SK-N-SH (cell line): ENCODE measurements at regions not wholly inside any gene's neighbourhood (a gene's known extent, or its start where the extent isn't known, plus 50 kb on each side); places are given as distances from the start of the nearest gene placed in this dataset.

Experiments used
- CTCF ChIA-PET: fragments of 300-600, 350-600 bp; formaldehyde crosslinking; extraction: SDS; loops from one replicate; lab custom pipeline; 2021; lab: Yijun Ruan, JAX
- POLR2A ChIA-PET: fragments of 350-600 bp; sonication (Branson Sonifier 250); formaldehyde crosslinking; extraction: SDS; loops from one replicate; lab custom pipeline; 2020; ENCODE audit warnings: antibody characterized with exemption, inconsistent platforms; lab: Yijun Ruan, JAX
- DNase-seq: peaks from one replicate; pipeline ENCODE4 v3.0.0; 2012
- H2AFZ ChIP-seq: fragments of 200-600 bp; sonication (generic); 2 replicates; pipeline ENCODE4 v1.8.1; 2016; ENCODE audit warnings: antibody characterized with exemption, mild to moderate bottlenecking, low read depth
- H3F3A ChIP-seq: fragments of 200-600 bp; sonication (generic); replicated peaks from 2 replicates; pipeline ENCODE3; 2016; ENCODE audit warnings: antibody characterized with exemption, mild to moderate bottlenecking; ENCODE audit not compliant: insufficient read depth
- H3K27ac ChIP-seq, 2 experiments: fragments of 200-500 bp in 1 of 2; fragments of 200-600 bp in 1 of 2; sonication (Bioruptor generic) in 1 of 2; sonication (generic), shearing (Covaris generic) in 1 of 2; 2 replicates each; pipeline versions ENCODE4 v1.5.1 to v1.6.1; 2014 to 2016; ENCODE audit warnings: low read depth in 2 of 2, inconsistent platforms in 1 of 2, low read length in 1 of 2, mild to moderate bottlenecking in 1 of 2, mixed read lengths in 1 of 2
- H3K27me3 ChIP-seq: fragments of 200-600 bp; sonication (generic), shearing (Covaris generic); 2 replicates; pipeline ENCODE4 v1.6.1; 2016; ENCODE audit warnings: mixed run types; ENCODE audit not compliant: insufficient read depth
- H3K36me3 ChIP-seq, 2 experiments: fragments of 200-500 bp in 1 of 2; fragments of 200-600 bp in 1 of 2; sonication (Bioruptor generic) in 1 of 2; sonication (generic) in 1 of 2; replicated peaks in 1 of 2; 2 replicates each; pipeline versions ENCODE3 to v1.5.1; 2014 to 2016; ENCODE audit warnings: low read length in 1 of 2, mild to moderate bottlenecking in 1 of 2; ENCODE audit not compliant: insufficient read depth in 2 of 2, control insufficient read depth in 1 of 2
- H3K4me1 ChIP-seq, 2 experiments: fragments of 200-500 bp in 1 of 2; fragments of 200-600 bp in 1 of 2; sonication (Bioruptor generic) in 1 of 2; sonication (generic), shearing (Covaris generic) in 1 of 2; 2 replicates each; pipeline versions ENCODE4 v1.5.1 to v1.6.1; 2014 to 2016; ENCODE audit warnings: low read depth in 1 of 2, low read length in 1 of 2, mixed run types in 1 of 2; ENCODE audit not compliant: insufficient read depth in 2 of 2, control insufficient read depth in 1 of 2
- H3K4me2 ChIP-seq: fragments of 200-600 bp; sonication (generic), shearing (Covaris generic); 2 replicates; pipeline ENCODE4 v1.6.1; 2017; ENCODE audit warnings: mixed run types
- H3K4me3 ChIP-seq, 2 experiments: fragments of 200-500 bp in 1 of 2; fragments of 200-600 bp in 1 of 2; sonication (Bioruptor generic) in 1 of 2; sonication (generic), shearing (Covaris generic) in 1 of 2; 2 replicates each; pipeline versions ENCODE4 v1.5.1 to v1.8.1; 2014 to 2016; ENCODE audit warnings: low read depth in 2 of 2, inconsistent platforms in 1 of 2, low read length in 1 of 2, mild to moderate bottlenecking in 1 of 2, mixed read lengths in 1 of 2, moderate library complexity in 1 of 2
- H3K79me2 ChIP-seq: fragments of 200-600 bp; sonication (generic); 2 replicates; pipeline ENCODE4 v1.8.1; 2017; ENCODE audit warnings: mild to moderate bottlenecking; ENCODE audit not compliant: insufficient read depth
- H3K9ac ChIP-seq: fragments of 200-600 bp; sonication (generic); 2 replicates; pipeline ENCODE4 v1.6.1; 2017; ENCODE audit warnings: mixed run types
- H3K9me2 ChIP-seq: fragments of 200-600 bp; sonication (generic); 2 replicates; pipeline ENCODE4 v1.6.1; 2017; ENCODE audit warnings: mixed run types
- H3K9me3 ChIP-seq: fragments of 200-600 bp; sonication (generic); 2 replicates; pipeline ENCODE4 v1.6.1; 2017; ENCODE audit warnings: mixed run types, mild to moderate bottlenecking, moderate library complexity
- H4K20me1 ChIP-seq: fragments of 200-600 bp; sonication (generic); 2 replicates; pipeline ENCODE4 v1.6.1; 2017; ENCODE audit warnings: mild to moderate bottlenecking, mixed run types; ENCODE audit not compliant: insufficient read depth
- ELF1 ChIP-seq: IDR thresholded peaks from 2 replicates; pipeline ENCODE4 v1.4.0; 2012
- EP300 ChIP-seq, 2 experiments: IDR thresholded peaks; 2 replicates each; pipeline versions ENCODE4 v1.4.0 to v1.6.1; 2012; ENCODE audit warnings: borderline replicate concordance in 1 of 2, low read depth in 1 of 2, low read length in 1 of 2
- FOXM1 ChIP-seq: IDR thresholded peaks from 2 replicates; pipeline ENCODE4 v1.4.0; 2012; ENCODE audit warnings: low read depth, mild to moderate bottlenecking
- GATA2 ChIP-seq: sonication (generic); formaldehyde crosslinking; IDR thresholded peaks from 2 replicates; pipeline ENCODE4 v1.5.0; 2020; ENCODE audit warnings: mild to moderate bottlenecking, missing genetic modification reagents
- IRF3 ChIP-seq: fragments of 150-350 bp; IDR thresholded peaks from 2 replicates; pipeline ENCODE4 v1.6.1; 2016; ENCODE audit warnings: mild to moderate bottlenecking, low read depth, low read length
- JUND ChIP-seq: IDR thresholded peaks from 2 replicates; pipeline ENCODE4 v1.4.0; 2012
- MAX ChIP-seq: IDR thresholded peaks from 2 replicates; pipeline ENCODE4 v1.4.0; 2012; ENCODE audit warnings: low read depth
- MEF2A ChIP-seq: IDR thresholded peaks from 2 replicates; pipeline ENCODE4 v1.4.0; 2012; ENCODE audit warnings: low read depth, borderline replicate concordance
- MXI1 ChIP-seq: IDR thresholded peaks from 2 replicates; pipeline ENCODE4 v1.6.1; 2012; ENCODE audit warnings: mild to moderate bottlenecking, low read depth, low read length, improper control_type of control experiment
- NFIC ChIP-seq: IDR thresholded peaks from 2 replicates; pipeline ENCODE4 v1.4.0; 2012; ENCODE audit warnings: borderline replicate concordance
- NRF1 ChIP-seq: IDR thresholded peaks from 2 replicates; pipeline ENCODE4 v1.6.1; 2012; ENCODE audit warnings: low read depth, mild to moderate bottlenecking, low read length
- RFX5 ChIP-seq: IDR thresholded peaks from 2 replicates; pipeline ENCODE4 v1.6.1; 2012; ENCODE audit warnings: mild to moderate bottlenecking, improper control_type of control experiment, low read length
- SIN3A ChIP-seq: IDR thresholded peaks from 2 replicates; pipeline ENCODE4 v1.6.1; 2012; ENCODE audit warnings: low read depth, mild to moderate bottlenecking, low read length, moderate library complexity, borderline replicate concordance
- TAF1 ChIP-seq: IDR thresholded peaks from 2 replicates; pipeline ENCODE4 v1.6.1; 2012; ENCODE audit warnings: low read depth, mild to moderate bottlenecking, low read length, moderate library complexity, borderline replicate concordance
- TEAD4 ChIP-seq: IDR thresholded peaks from 2 replicates; pipeline ENCODE4 v1.4.0; 2012; ENCODE audit warnings: mild to moderate bottlenecking, borderline replicate concordance; ENCODE audit not compliant: insufficient read depth
- ZBTB33 ChIP-seq: IDR thresholded peaks from 2 replicates; pipeline ENCODE4 v1.4.0; 2012; ENCODE audit warnings: low read depth, borderline replicate concordance
- WGBS: methylation state at CpG from one replicate; pipeline ENCODE4 v1.1.6; 2017; ENCODE audit warnings: low lambda C conversion rate; 5-methylcytosine and 5-hydroxymethylcytosine counted together
- TF ChIP-seq, protein P1 (sequence below): IDR thresholded peaks from 2 replicates; pipeline ENCODE4 v1.6.1; 2012; ENCODE audit warnings: mild to moderate bottlenecking, low read depth, low read length, moderate library complexity

DNA sequence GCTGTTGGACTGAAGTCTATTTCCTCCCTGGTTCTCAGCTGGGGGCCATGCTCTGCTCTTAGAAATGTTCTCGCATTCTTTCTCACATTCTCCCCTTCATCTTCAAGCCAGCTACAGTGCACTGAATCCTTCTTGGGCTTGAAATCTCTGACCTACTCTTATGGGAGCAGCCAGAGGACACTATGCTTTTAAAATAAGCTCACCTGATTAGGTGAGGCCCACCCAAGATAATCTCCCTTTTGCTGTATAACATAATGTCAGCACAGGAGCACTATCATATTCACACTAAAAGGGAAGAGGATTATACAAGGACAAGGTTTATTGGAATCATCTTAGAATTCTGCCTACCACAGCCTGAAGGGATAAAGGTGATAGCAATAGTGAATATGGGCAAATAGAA is 146.3 kb downstream of the ZNF674 start:
- no peaks in the 10 kb centered on the region for H3K9me2 ChIP-seq
- H3K9me3 ChIP-seq, result no peaks in the 10 kb centered on the region; the same call in 1 of the 2 replicates
- H3K27ac ChIP-seq, result no peak overlapping the region
- no peaks in the 10 kb centered on the region for H3K36me3 ChIP-seq
- ChIA-PET POLR2A (no interaction called here), CTCF (interaction anchor here (1.2 kb wide), 1 partner anchor 9 kb away, joined by 5 read pairs; no protein-coding TSS in a partner anchor)
- no peaks in the 10 kb centered on the region for H3K79me2 ChIP-seq
- 50% methylated on average over 1 of the region's 1 CpG for WGBS
- no peak overlapping the region for H3K4me2 ChIP-seq
- H3K27me3 ChIP-seq, result no peaks in the 10 kb centered on the region; the same call in 1 of the 2 replicates
- no peak for DNase-seq
- TF ChIP-seq EP300 (IDR thresholded peaks at IDR 0.05; ENCODE audit: borderline replicate concordance in 1 of 2, low read depth in 1 of 2, low read length in 1 of 2) (no peak), RFX5 (no peak), SIN3A (no peak), MXI1 (no peak), NRF1 (no peak), JUND (no peak), IRF3 (no peak), MAX (no peak), TEAD4 (no peak), NFIC (no peak), TAF1 (no peak), GATA2 (CRISPR knock-in tag) (no peak), FOXM1 (no peak), MEF2A (no peak), ZBTB33 (no peak), ELF1 (no peak)
- TF ChIP-seq, protein P1, sequence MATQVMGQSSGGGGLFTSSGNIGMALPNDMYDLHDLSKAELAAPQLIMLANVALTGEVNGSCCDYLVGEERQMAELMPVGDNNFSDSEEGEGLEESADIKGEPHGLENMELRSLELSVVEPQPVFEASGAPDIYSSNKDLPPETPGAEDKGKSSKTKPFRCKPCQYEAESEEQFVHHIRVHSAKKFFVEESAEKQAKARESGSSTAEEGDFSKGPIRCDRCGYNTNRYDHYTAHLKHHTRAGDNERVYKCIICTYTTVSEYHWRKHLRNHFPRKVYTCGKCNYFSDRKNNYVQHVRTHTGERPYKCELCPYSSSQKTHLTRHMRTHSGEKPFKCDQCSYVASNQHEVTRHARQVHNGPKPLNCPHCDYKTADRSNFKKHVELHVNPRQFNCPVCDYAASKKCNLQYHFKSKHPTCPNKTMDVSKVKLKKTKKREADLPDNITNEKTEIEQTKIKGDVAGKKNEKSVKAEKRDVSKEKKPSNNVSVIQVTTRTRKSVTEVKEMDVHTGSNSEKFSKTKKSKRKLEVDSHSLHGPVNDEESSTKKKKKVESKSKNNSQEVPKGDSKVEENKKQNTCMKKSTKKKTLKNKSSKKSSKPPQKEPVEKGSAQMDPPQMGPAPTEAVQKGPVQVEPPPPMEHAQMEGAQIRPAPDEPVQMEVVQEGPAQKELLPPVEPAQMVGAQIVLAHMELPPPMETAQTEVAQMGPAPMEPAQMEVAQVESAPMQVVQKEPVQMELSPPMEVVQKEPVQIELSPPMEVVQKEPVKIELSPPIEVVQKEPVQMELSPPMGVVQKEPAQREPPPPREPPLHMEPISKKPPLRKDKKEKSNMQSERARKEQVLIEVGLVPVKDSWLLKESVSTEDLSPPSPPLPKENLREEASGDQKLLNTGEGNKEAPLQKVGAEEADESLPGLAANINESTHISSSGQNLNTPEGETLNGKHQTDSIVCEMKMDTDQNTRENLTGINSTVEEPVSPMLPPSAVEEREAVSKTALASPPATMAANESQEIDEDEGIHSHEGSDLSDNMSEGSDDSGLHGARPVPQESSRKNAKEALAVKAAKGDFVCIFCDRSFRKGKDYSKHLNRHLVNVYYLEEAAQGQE, result no peak
- TF ChIP-seq, all 33 proteins: peak for 0
- no peak overlapping the region for H2AFZ ChIP-seq
- no peaks in the 10 kb centered on the region for H3K4me1 ChIP-seq
- no peaks in the 10 kb centered on the region for H4K20me1 ChIP-seq
- no peaks in the 10 kb centered on the region for H3F3A ChIP-seq
- no peak overlapping the region for H3K4me3 ChIP-seq
- no peak overlapping the region for H3K9ac ChIP-seq
